Heart right ventricle (tissue), 16 donors: ENCODE measurements at regions not wholly inside any gene's neighbourhood (a gene's known extent, or its start where the extent isn't known, plus 50 kb on each side); places are given as distances from the start of the nearest gene placed in this dataset.

Experiments used
- ATAC-seq, 8 donors: fragments of 200-7000 bp; cut with Tn5 transposase; one replicate each; pipeline ENCODE4 v1.9.1; 2020; ENCODE audit warnings: mild to moderate bottlenecking in 8 of 8, moderate library complexity in 8 of 8, moderate number of reproducible peaks in 1 of 8
- DNase-seq, 2 donors: peaks; one replicate each; pipeline ENCODE4 v3.0.0-alpha.2; 2020
- H3K27ac ChIP-seq, 10 donors: fragments of 200-600 bp; sonication (generic) in 2 of 10; one replicate each; pipeline versions ENCODE4 v1.5.0 to v1.8.0; 2020 to 2022; ENCODE audit warnings: mild to moderate bottlenecking in 3 of 10
- H3K27me3 ChIP-seq, 7 donors: fragments of 200-600 bp; one replicate each; pipeline ENCODE4 v1.8.0; 2021 to 2022; ENCODE audit warnings: mild to moderate bottlenecking in 2 of 7
- H3K36me3 ChIP-seq, 9 donors: fragments of 200-600 bp; sonication (generic) in 1 of 9; one replicate each; pipeline versions ENCODE4 v1.5.0 to v1.8.0; 2020 to 2022; ENCODE audit warnings: mild to moderate bottlenecking in 2 of 9
- H3K4me1 ChIP-seq, 9 donors: fragments of 200-600 bp; sonication (generic) in 1 of 9; one replicate each; pipeline versions ENCODE4 v1.5.0 to v1.8.0; 2020 to 2022; ENCODE audit warnings: mild to moderate bottlenecking in 4 of 9
- H3K4me3 ChIP-seq, 10 donors: fragments of 200-600 bp; sonication (generic) in 2 of 10; one replicate each; pipeline versions ENCODE4 v1.5.0 to v1.8.0; 2020 to 2022; ENCODE audit warnings: mild to moderate bottlenecking in 7 of 10, moderate library complexity in 2 of 10
- H3K9me3 ChIP-seq, 11 donors: fragments of 200-600 bp in 10 of 11; sonication (generic) in 2 of 11; one replicate each; pipeline versions ENCODE4 v1.5.0 to v1.8.0; 2013 to 2022; ENCODE audit warnings: mild to moderate bottlenecking in 2 of 11, control low read depth in 1 of 11, moderate library complexity in 1 of 11
- CTCF ChIP-seq, 9 donors: fragments of 200-600 bp; sonication (generic) in 2 of 9; IDR thresholded peaks; one replicate each; pipeline versions ENCODE4 v1.5.0 to v1.8.0; 2021 to 2022; ENCODE audit warnings: antibody characterized with exemption in 9 of 9, mild to moderate bottlenecking in 5 of 9, moderate library complexity in 1 of 9
- WGBS, 2 donors: extraction: QIAGEN DNeasy Blood & Tissue Kit; methylation state at CpG; one replicate each; pipeline ENCODE4 v1.1.7; 2013; ENCODE audit warnings: inconsistent platforms in 1 of 2; 5-methylcytosine and 5-hydroxymethylcytosine counted together
- intact Hi-C, 10 donors: fragments of 100-400 bp; cut with DNase I; formaldehyde crosslinking; loops; one replicate each; pipeline versions ENCODE4 v1.11.1 to v1.14.2; 2022
- donor health status: Arrhythmogenic right ventricular cardiomyopathy.
- donor health status: ischemic (EF 13 %, LVEDD 7.1; RV severe dilation, severe dysfunction).
- donor health status: healthy with polysubstance abuse.
- donor health status: DM: no; HTN: yes; CAD: no.
- donor health status: DM: no; HTN: no; CAD: no.
- donor health status: ischemic (EF 25% LVEDD 6.9; RV normal size, moderate dysfunction).
- donor health status: ischemic (EF 25% LVEDD 5.7; RV mildly dilated, moderate dysfunction).
- donor health status: healthy.
- donor health status: DM: yes; HTN: yes; CAD: no.
- donor health status: Ischemic cardiomyopathy.
- donor health status: ischemic (EF 35%, LVEDD 5.7; RV mildly dilated, moderate dysfunction).
- donor health status: nonischemic (EF 11% LVEDD 7.7; RV severe dilation, severe dysfunction).
- donor health status: DM: yes; HTN: yes; CAD: no.
- donor health status: PGD.
- donor health status: ischemic (EF 29% LVEDD 5.4; RV normal size, mild dysfunction).
- donor health status: nonischemic (EF 23%, LVEDD 6.1; RV moderate dilation, normal function).

GRCh38 chr18:55818284-55818683, 230.3 kb upstream of the TCF4 start:
- Histone ChIP-seq H3K4me3 (no peak overlapping the region), H3K4me1 (no peaks in the 10 kb centered on the region), H3K9me3 (no peaks in the 10 kb centered on the region), H3K36me3 (no peaks in the 10 kb centered on the region), H3K27me3 (no peaks in the 10 kb centered on the region), H3K27ac (no peak overlapping the region)
- ATAC-seq: no peak
- no peak for TF ChIP-seq CTCF (IDR thresholded peaks at IDR 0.05)
- intact Hi-C loops: no loop called here
- no peak for DNase-seq
- 96 to 97% methylated on average over 1 of the region's 1 CpG for WGBS, 2 donors

GRCh38 chr18:55811925-55812324, 223.9 kb upstream of the TCF4 start:
- no peaks in the 10 kb centered on the region for H3K4me1 ChIP-seq

GRCh38 chr18:55805666-55806065, 217.7 kb upstream of the TCF4 start:
- intact Hi-C loops: no loop called here
- no peak overlapping the region for H3K27ac ChIP-seq
- no peak for TF ChIP-seq CTCF (IDR thresholded peaks at IDR 0.05)
- WGBS, 2 donors: 84 to 86% methylated on average over 3 of the region's 3 CpGs
- no peak overlapping the region for H3K4me3 ChIP-seq
- DNase-seq (no peak), ATAC-seq (no peak)
- H3K9me3 ChIP-seq: peaks cover 0 to 7% (median 0%) of the 10 kb centered on the region in 11 donors
- H3K27me3 ChIP-seq: no peaks in the 10 kb centered on the region
- no peaks in the 10 kb centered on the region for H3K4me1 ChIP-seq
- no peaks in the 10 kb centered on the region for H3K36me3 ChIP-seq

More at GRCh38 chr18:55811925-55812324, 223.9 kb upstream of the TCF4 start:
- Histone ChIP-seq H3K27ac (no peak overlapping the region), H3K36me3 (no peaks in the 10 kb centered on the region), H3K9me3 (no peaks in the 10 kb centered on the region), H3K27me3 (no peaks in the 10 kb centered on the region), H3K4me3 (no peak overlapping the region)
- ATAC-seq (no peak), DNase-seq (no peak)
- intact Hi-C loops: no loop called here
- 80 to 86% methylated on average over 3 of the region's 3 CpGs for WGBS, 2 donors
- no peak for TF ChIP-seq CTCF (IDR thresholded peaks at IDR 0.05)

- ATAC-seq: peak in 6 of 8 donors; percentile 38 to 86 (median 68)
- 65 to 75% methylated on average over 2 of the region's 2 CpGs for WGBS, 2 donors
These were observed 207.2 kb upstream of the TCF4 start for GRCh38 chr18:55795101-55795669.

More at GRCh38 chr18:55795101-55795669, 207.2 kb upstream of the TCF4 start:
- Histone ChIP-seq H3K27ac (peak overlapping the region; percentile 18 to 82 (median 64)), H3K4me1 (peaks cover 0 to 22% (median 4%) of the 10 kb centered on the region in 9 donors), H3K36me3 (no peaks in the 10 kb centered on the region), H3K4me3 (peak overlapping the region in 6 of 10 donors; percentile 1 to 41 (median 26)), H3K27me3 (no peaks in the 10 kb centered on the region), H3K9me3 (peaks cover 0 to 15% (median 0%) of the 10 kb centered on the region in 11 donors)
- no peak for TF ChIP-seq CTCF (IDR thresholded peaks at IDR 0.05)
- DNase-seq: no peak
- intact Hi-C loops: no loop called here
